Anterior cingulate cortex (tissue), 58 donors: ENCODE measurements at regions not wholly inside any gene's neighbourhood (a gene's known extent, or its start where the extent isn't known, plus 50 kb on each side); places are given as distances from the start of the nearest gene placed in this dataset.

Experiments used
- DNase-seq, 58 donors: peaks; one replicate each; lab custom pipeline; 2025; lab: John Stamatoyannopoulos, UW

DNA sequence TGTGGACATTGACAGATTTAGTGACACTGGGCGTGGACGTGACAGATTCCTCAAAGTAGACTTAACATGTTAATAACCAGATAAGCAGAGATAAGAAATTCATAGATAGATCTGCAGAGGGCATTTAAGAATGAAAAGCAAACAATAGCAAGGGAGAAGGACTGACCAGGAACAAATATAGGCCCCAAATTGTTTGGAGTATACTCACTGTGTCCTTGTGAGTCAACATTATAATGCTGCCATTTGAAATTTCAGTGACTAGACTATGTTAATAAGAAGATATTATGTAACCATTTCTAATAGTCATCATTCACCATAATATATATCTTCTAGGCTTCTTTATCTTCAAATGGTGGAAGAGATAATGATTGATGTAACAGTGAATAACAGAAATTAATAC, 78.1 kb upstream of the SLC38A11 start:
- DNase-seq: no peak

GRCh38 chr2:165032559-165032958, 77.2 kb upstream of the SLC38A11 start:
- no peak for DNase-seq

GRCh38 chr2:165024199-165024598, 68.9 kb upstream of the SLC38A11 start:
- no peak for DNase-seq

DNA sequence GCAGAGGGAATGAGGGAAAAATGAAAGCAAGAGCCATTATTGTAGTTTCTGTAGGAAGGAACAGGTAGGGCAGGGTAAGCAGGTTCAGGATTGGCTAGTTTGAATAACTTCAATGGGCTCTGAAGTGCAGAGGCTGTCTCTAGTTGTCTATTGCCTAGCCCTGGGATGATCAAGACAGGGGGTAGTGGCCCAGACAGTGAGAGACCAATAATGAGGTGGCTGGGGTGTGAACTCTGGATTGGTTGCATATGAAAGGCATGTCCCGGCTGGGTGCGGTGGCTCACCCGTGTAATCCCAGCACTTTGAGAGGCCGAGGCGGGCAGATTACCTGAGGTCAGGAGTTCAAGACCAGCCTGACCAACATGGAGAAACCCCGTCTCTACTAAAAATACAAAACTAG, 67.5 kb upstream of the SLC38A11 start:
- DNase-seq: no peak

- DNase-seq: peak in 27 of 58 donors; percentile 2 to 62 (median 17)
Measured at GRCh38 chr2:165017966-165018596, 62.8 kb upstream of the SLC38A11 start.

- DNase-seq: peak in 31 of 58 donors; percentile 2 to 60 (median 14)
Measured at GRCh38 chr2:165016772-165017411, 61.6 kb upstream of the SLC38A11 start.

DNA sequence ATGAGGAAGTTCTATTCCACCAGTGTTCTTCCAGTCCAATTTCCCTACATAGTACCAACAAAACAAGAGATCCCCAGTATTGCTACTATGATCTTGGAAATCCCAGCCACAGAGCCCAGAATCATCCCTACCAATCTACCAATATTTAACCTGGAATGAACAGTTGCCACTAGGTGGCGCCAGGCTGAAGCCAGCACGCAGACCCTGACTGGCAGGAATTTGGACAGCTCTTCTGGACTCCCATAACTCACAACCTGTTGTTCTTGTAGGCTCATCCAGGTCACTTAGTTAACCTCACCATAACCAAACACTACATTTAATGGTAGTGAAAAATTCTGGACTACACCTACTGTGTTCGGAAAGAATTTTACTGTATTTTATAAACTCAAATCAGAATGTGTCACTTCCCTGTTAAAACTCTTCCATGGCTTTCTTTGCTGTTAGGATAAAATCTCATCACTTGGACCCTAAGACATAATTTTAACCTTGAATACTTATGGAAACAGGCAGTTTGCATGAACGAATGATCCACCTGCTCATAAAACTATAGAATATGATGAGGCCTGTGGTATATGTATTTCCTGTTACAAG, 59.8 kb upstream of the SLC38A11 start:
- DNase-seq: peak in 40 of 58 donors; percentile 5 to 77 (median 38)

- DNase-seq: no peak
Measured at GRCh38 chr2:165013944-165014619, 58.8 kb upstream of the SLC38A11 start.

GRCh38 chr2:165011199-165011598, 55.9 kb upstream of the SLC38A11 start:
- no peak for DNase-seq

GRCh38 chr2:165010556-165010955, 55.2 kb upstream of the SLC38A11 start:
- DNase-seq: no peak

- DNase-seq: no peak
Measured at GRCh38 chr2:165009466-165009865, 54.1 kb upstream of the SLC38A11 start.

- DNase-seq: no peak
Measured at GRCh38 chr2:165008730-165009315, 53.5 kb upstream of the SLC38A11 start.

GRCh38 chr2:165007161-165007744, 51.9 kb upstream of the SLC38A11 start:
- DNase-seq: no peak
